Left lung (tissue), 4 donors: ENCODE measurements at regions not wholly inside any gene's neighbourhood (a gene's known extent, or its start where the extent isn't known, plus 50 kb on each side); places are given as distances from the start of the nearest gene placed in this dataset.

ENCODE experiments used
- ATAC-seq: fragments of 200-7000 bp; cut with Tn5 transposase; one replicate; pipeline ENCODE4 v1.9.1; 2020; ENCODE audit warnings: moderate library complexity
- DNase-seq, 4 donors: peaks; one replicate each; pipeline ENCODE4 v3.0.0-alpha.2; 2013 to 2020
- H3K27ac ChIP-seq, 2 donors: fragments of 200-600 bp; sonication (generic) in 1 of 2; one replicate each; pipeline versions ENCODE4 v1.5.0 to v1.8.0; 2020 to 2021
- H3K27me3 ChIP-seq, 2 donors: fragments of 200-600 bp; sonication (generic) in 1 of 2; one replicate each; pipeline versions ENCODE4 v1.5.0 to v1.8.0; 2020 to 2021
- H3K36me3 ChIP-seq, 2 donors: fragments of 200-600 bp; sonication (generic) in 1 of 2; one replicate each; pipeline versions ENCODE4 v1.5.0 to v1.8.0; 2020 to 2021
- H3K4me1 ChIP-seq, 2 donors: fragments of 200-600 bp; one replicate each; pipeline ENCODE4 v1.8.0; 2021
- H3K4me3 ChIP-seq, 2 donors: fragments of 200-600 bp; sonication (generic) in 1 of 2; one replicate each; pipeline versions ENCODE4 v1.5.0 to v1.8.0; 2020 to 2021; ENCODE audit warnings: mild to moderate bottlenecking in 1 of 2
- H3K9me3 ChIP-seq, 2 donors: fragments of 200-600 bp; sonication (generic) in 1 of 2; one replicate each; pipeline versions ENCODE4 v1.5.0 to v1.8.0; 2020 to 2021
- CTCF ChIP-seq, 2 donors: fragments of 200-600 bp; sonication (generic) in 1 of 2; IDR thresholded peaks; one replicate each; pipeline versions ENCODE4 v1.5.0 to v1.8.0; 2021; ENCODE audit warnings: antibody characterized with exemption in 2 of 2
- intact Hi-C, 2 donors: fragments of 100-400 bp; cut with DNase I; formaldehyde crosslinking; loops; one replicate each; pipeline versions ENCODE4 v1.11.2 to v1.14.2; 2022
- donor health status: DM: no; HTN: yes; CAD: no.
- donor health status: DM: no; HTN: no; CAD: no.

- no peaks in the 10 kb centered on the region for H3K27me3 ChIP-seq
- TF ChIP-seq CTCF (IDR thresholded peaks at IDR 0.05) = no peak
- ATAC-seq (no peak), DNase-seq (no peak)
- no peaks in the 10 kb centered on the region for H3K4me1 ChIP-seq
- intact Hi-C loops = loop anchor here in 1 of 2 donors (10.0 kb wide), 1 partner anchor 405 kb away; no protein-coding TSS in a partner anchor
- no peak overlapping the region for H3K27ac ChIP-seq
- H3K36me3 ChIP-seq = no peaks in the 10 kb centered on the region
- no peak overlapping the region for H3K4me3 ChIP-seq
- H3K9me3 ChIP-seq = peaks cover 0 to 20% of the 10 kb centered on the region in 2 donors
Measured at GRCh38 chr3:159249472-159250174, 447.8 kb downstream of the MFSD1 start.

GRCh38 chr3:159250961-159251360, 449.1 kb downstream of the MFSD1 start:
- TF ChIP-seq CTCF (IDR thresholded peaks at IDR 0.05) = no peak
- Histone ChIP-seq H3K4me1 (no peaks in the 10 kb centered on the region), H3K27ac (no peak overlapping the region), H3K27me3 (no peaks in the 10 kb centered on the region), H3K36me3 (no peaks in the 10 kb centered on the region), H3K4me3 (no peak overlapping the region), H3K9me3 (peaks cover 0 to 20% of the 10 kb centered on the region in 2 donors)
- intact Hi-C loops = loop anchor here in 1 of 2 donors (10.0 kb wide), 1 partner anchor 406 kb away; no protein-coding TSS in a partner anchor
- ATAC-seq (no peak), DNase-seq (no peak)

GRCh38 chr3:159252274-159252673, 450.4 kb downstream of the MFSD1 start:
- Histone ChIP-seq H3K4me3 (no peak overlapping the region), H3K9me3 (peaks cover 0 to 20% of the 10 kb centered on the region in 2 donors), H3K27ac (no peak overlapping the region), H3K27me3 (no peaks in the 10 kb centered on the region), H3K4me1 (no peaks in the 10 kb centered on the region), H3K36me3 (no peaks in the 10 kb centered on the region)
- intact Hi-C loops = loop anchor here in 1 of 2 donors (10.0 kb wide), 1 partner anchor 407 kb away; no protein-coding TSS in a partner anchor
- TF ChIP-seq CTCF (IDR thresholded peaks at IDR 0.05) = no peak
- ATAC-seq = no peak
- DNase-seq = no peak

GRCh38 chr3:159252772-159253384, 451.0 kb downstream of the MFSD1 start:
- peak; percentile 47 for ATAC-seq
- intact Hi-C loops = loop anchor here in 1 of 2 donors (10.0 kb wide), 1 partner anchor 408 kb away; no protein-coding TSS in a partner anchor

More at GRCh38 chr3:159252772-159253384, 451.0 kb downstream of the MFSD1 start:
- TF ChIP-seq CTCF (IDR thresholded peaks at IDR 0.05) = peak in 1 of 2 donors; percentile 27
- Histone ChIP-seq H3K36me3 (no peaks in the 10 kb centered on the region), H3K4me3 (no peak overlapping the region), H3K4me1 (no peaks in the 10 kb centered on the region), H3K9me3 (peaks cover 0 to 20% of the 10 kb centered on the region in 2 donors), H3K27ac (no peak overlapping the region), H3K27me3 (no peaks in the 10 kb centered on the region)
- DNase-seq = no peak
